OCI-LY7 (cell line): ENCODE measurements at regions not wholly inside any gene's neighbourhood (a gene's known extent, or its start where the extent isn't known, plus 50 kb on each side); places are given as distances from the start of the nearest gene placed in this dataset.

Experiments used
- BruUV-seq: library from RNA; stranded (reverse); fragments of 400-500 nt; replicated peaks from 2 replicates; lab custom pipeline; 2021; lab: Mats Ljungman, UMichigan
- CTCF ChIA-PET: fragments of 300-600 bp; sonication (Branson Sonifier 250); formaldehyde crosslinking; loops from one replicate; lab custom pipeline; 2022; ENCODE audit warnings: antibody characterized with exemption; ENCODE audit not compliant: unreplicated experiment; lab: Charles Lee
- POLR2A ChIA-PET: fragments of 300-600 bp; sonication (Branson Sonifier 250); formaldehyde crosslinking; loops from one replicate; lab custom pipeline; 2022; ENCODE audit warnings: antibody characterized with exemption; lab: Charles Lee
- DNase-seq: peaks from one replicate; pipeline ENCODE4 v3.0.0-alpha.2; 2015; ENCODE audit warnings: low spot score
- H2AFZ ChIP-seq: fragments of 200-600 bp; sonication (generic), shearing (Covaris generic); 2 replicates; pipeline ENCODE4 v1.6.1; 2014; ENCODE audit warnings: mild to moderate bottlenecking, antibody characterized with exemption, low read length, moderate library complexity
- H3K27ac ChIP-seq: fragments of 200-600 bp; sonication (generic); 2 replicates; pipeline ENCODE4 v1.5.1; 2014; ENCODE audit warnings: mixed run types, low read depth, mild to moderate bottlenecking, moderate library complexity, low read length, inconsistent platforms; ENCODE audit not compliant: poor library complexity, severe bottlenecking
- H3K36me3 ChIP-seq: fragments of 200-600 bp; sonication (generic); 2 replicates; pipeline ENCODE4 v1.6.1; 2014; ENCODE audit warnings: mild to moderate bottlenecking, antibody characterized with exemption, low read length, moderate library complexity, mixed read lengths; ENCODE audit not compliant: insufficient read depth
- H3K4me1 ChIP-seq: fragments of 200-600 bp; sonication (generic); 2 replicates; pipeline ENCODE4 v1.5.1; 2014; ENCODE audit warnings: mild to moderate bottlenecking, low read length; ENCODE audit not compliant: insufficient read depth, poor library complexity, severe bottlenecking
- H3K4me2 ChIP-seq: fragments of 200-600 bp; sonication (generic); 2 replicates; pipeline ENCODE4 v1.6.1; 2014; ENCODE audit warnings: mild to moderate bottlenecking, low read length
- H3K4me3 ChIP-seq: fragments of 200-600 bp; sonication (generic); 2 replicates; pipeline ENCODE4 v1.5.1; 2014; ENCODE audit warnings: mild to moderate bottlenecking, low read depth, low read length; ENCODE audit not compliant: poor library complexity, severe bottlenecking
- H3K79me2 ChIP-seq: fragments of 200-600 bp; sonication (generic); 2 replicates; pipeline ENCODE4 v1.6.1; 2016; ENCODE audit warnings: low read depth, mild to moderate bottlenecking, low read length, moderate library complexity, mixed read lengths; ENCODE audit not compliant: insufficient read depth
- H3K9me2 ChIP-seq: fragments of 200-600 bp; sonication (generic); 2 replicates; pipeline ENCODE4 v1.6.1; 2016; ENCODE audit warnings: mild to moderate bottlenecking, low read length, mixed read lengths; ENCODE audit not compliant: insufficient read depth
- H3K9me3 ChIP-seq: fragments of 200-600 bp; sonication (generic); 2 replicates; pipeline ENCODE4 v1.6.1; 2014; ENCODE audit warnings: mild to moderate bottlenecking, mixed run types, low read length, mixed read lengths
- H4K20me1 ChIP-seq: fragments of 200-600 bp; sonication (generic); 2 replicates; pipeline ENCODE4 v1.6.1; 2014; ENCODE audit warnings: mild to moderate bottlenecking, antibody characterized with exemption, low read length, moderate library complexity, mixed read lengths; ENCODE audit not compliant: insufficient read depth
- EZH2phosphoT487 ChIP-seq: fragments of 200-600 bp; sonication (generic); IDR thresholded peaks from 2 replicates; pipeline ENCODE4 v1.6.1; 2018; ENCODE audit warnings: low read depth, borderline replicate concordance, mild to moderate bottlenecking, mixed run types, antibody characterized with exemption, low read length, moderate library complexity, mixed read lengths
- intact Hi-C: fragments of 100-400 bp; cut with micrococcal nuclease; formaldehyde crosslinking; loops from one replicate; pipeline ENCODE4 v1.10.0; 2022; ENCODE audit not compliant: unreplicated experiment
- TF ChIP-seq, protein P1 (sequence below): fragments of 200-600 bp; sonication (generic); conservative IDR thresholded peaks from 2 replicates; pipeline ENCODE4 v1.5.1; 2014; ENCODE audit warnings: mild to moderate bottlenecking, antibody characterized with exemption, low read length, moderate library complexity, mixed read lengths

DNA sequence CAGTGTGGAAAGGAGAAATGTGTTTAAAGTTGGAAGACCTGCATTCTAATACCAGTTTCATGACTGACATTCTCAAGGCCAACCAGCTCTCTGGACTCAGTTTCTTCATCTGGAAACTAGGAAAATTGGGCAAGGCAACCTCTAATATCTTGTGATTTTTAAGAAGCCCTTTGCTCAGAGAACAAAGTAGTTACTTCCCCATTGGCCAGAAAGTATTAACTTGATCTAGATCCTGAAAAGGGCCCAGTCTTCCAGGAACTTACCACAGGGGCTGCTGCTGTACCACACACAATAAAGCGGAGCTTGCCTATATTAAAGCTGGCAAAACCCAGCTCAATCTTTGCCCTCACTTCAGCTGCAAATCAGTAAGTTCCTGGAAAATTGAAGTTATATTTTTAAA lies 155.6 kb upstream of the ADO start:
- intact Hi-C loops: no loop called here
- TF ChIP-seq, protein P1, sequence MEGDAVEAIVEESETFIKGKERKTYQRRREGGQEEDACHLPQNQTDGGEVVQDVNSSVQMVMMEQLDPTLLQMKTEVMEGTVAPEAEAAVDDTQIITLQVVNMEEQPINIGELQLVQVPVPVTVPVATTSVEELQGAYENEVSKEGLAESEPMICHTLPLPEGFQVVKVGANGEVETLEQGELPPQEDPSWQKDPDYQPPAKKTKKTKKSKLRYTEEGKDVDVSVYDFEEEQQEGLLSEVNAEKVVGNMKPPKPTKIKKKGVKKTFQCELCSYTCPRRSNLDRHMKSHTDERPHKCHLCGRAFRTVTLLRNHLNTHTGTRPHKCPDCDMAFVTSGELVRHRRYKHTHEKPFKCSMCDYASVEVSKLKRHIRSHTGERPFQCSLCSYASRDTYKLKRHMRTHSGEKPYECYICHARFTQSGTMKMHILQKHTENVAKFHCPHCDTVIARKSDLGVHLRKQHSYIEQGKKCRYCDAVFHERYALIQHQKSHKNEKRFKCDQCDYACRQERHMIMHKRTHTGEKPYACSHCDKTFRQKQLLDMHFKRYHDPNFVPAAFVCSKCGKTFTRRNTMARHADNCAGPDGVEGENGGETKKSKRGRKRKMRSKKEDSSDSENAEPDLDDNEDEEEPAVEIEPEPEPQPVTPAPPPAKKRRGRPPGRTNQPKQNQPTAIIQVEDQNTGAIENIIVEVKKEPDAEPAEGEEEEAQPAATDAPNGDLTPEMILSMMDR: no peak
- no peak for TF ChIP-seq EZH2phosphoT487
- H3K36me3 ChIP-seq: peaks cover 11% of the 10 kb centered on the region
- H2AFZ ChIP-seq: no peak overlapping the region
- H3K79me2 ChIP-seq: no peaks in the 10 kb centered on the region
- CTCF ChIA-PET: interaction anchor here (3.0 kb wide), 1 partner anchor 10 kb away, joined by 15 read pairs; no protein-coding TSS in a partner anchor
- DNase-seq: peak; percentile 42
- no peak overlapping the region for H3K4me2 ChIP-seq
- no peaks in the 10 kb centered on the region for H4K20me1 ChIP-seq
- peaks cover 69% of the 10 kb centered on the region for H3K4me1 ChIP-seq
- POLR2A ChIA-PET: interaction anchor here (8.6 kb wide), 1 partner anchor 10 kb away, joined by 80 read pairs; no protein-coding TSS in a partner anchor
- no peak overlapping the region for H3K27ac ChIP-seq
- peaks cover 12% of the 10 kb centered on the region; the same call in 1 of the 2 replicates for H3K9me3 ChIP-seq
- no peak overlapping the region for H3K4me3 ChIP-seq
- no TSS peak for BruUV-seq
- no peaks in the 10 kb centered on the region for H3K9me2 ChIP-seq

DNA sequence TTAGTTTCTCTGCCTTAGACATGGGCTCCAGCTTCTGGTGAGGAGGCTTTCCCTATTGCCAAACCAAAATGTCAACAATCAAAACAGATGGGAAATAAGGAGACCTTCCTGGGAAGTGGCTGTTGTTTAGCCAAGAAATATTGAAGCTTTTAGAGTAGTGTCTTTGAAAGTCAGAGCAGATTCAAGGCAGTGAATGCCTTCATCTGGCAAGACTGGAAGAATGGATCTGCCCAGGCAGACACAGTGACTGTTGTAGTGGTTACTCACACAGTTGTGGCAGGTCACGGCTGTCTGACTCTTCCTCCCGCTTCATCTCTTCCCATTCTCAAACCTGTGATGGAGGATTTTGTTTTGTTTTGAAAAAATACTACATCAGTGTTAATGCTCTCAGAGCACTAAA lies 154.1 kb upstream of the ADO start:
- H2AFZ ChIP-seq: no peak overlapping the region
- H4K20me1 ChIP-seq: no peaks in the 10 kb centered on the region
- H3K27ac ChIP-seq: no peak overlapping the region
- H3K4me1 ChIP-seq: peaks cover 84% of the 10 kb centered on the region
- ChIA-PET POLR2A (interaction anchor here (8.6 kb wide), 1 partner anchor 12 kb away, joined by 80 read pairs; no protein-coding TSS in a partner anchor), CTCF (no interaction called here)
- BruUV-seq: no TSS peak
- no peaks in the 10 kb centered on the region for H3K79me2 ChIP-seq
- DNase-seq: no peak
- H3K4me2 ChIP-seq: no peak overlapping the region
- H3K4me3 ChIP-seq: no peak overlapping the region
- intact Hi-C loops: loop anchor here (5.0 kb wide), 1 partner anchor 123 kb away; no protein-coding TSS in a partner anchor
- TF ChIP-seq, protein P1: no peak
- no peak for TF ChIP-seq EZH2phosphoT487
- peaks cover 19% of the 10 kb centered on the region; the same call in 1 of the 2 replicates for H3K9me3 ChIP-seq
- peaks cover 11% of the 10 kb centered on the region for H3K36me3 ChIP-seq
- no peaks in the 10 kb centered on the region for H3K9me2 ChIP-seq

DNA sequence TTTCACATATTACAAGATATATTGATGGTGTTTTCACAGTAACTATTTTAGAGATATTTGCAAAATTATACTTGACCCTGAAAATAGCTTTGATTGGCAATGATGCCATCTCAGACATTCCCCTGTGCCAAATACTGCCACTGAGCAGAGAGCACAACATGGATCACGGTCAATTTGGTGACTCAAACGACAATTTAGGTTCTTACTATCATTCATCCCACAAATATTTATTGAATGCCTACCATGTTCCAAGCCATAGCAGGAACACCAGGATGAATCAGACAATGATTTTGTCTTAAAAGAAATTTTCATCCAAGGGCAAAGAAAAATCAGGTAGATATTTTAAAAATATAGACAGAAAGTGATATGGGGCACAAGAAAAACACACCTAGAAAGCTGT lies 153.2 kb upstream of the ADO start:
- no peak for TF ChIP-seq EZH2phosphoT487
- TF ChIP-seq, protein P1: no peak
- Histone ChIP-seq H3K79me2 (no peaks in the 10 kb centered on the region), H3K4me3 (no peak overlapping the region), H3K9me3 (peaks cover 23% of the 10 kb centered on the region; the same call in 1 of the 2 replicates), H3K27ac (no peak overlapping the region), H3K9me2 (no peaks in the 10 kb centered on the region), H3K4me2 (no peak overlapping the region), H2AFZ (no peak overlapping the region), H3K36me3 (peaks cover 11% of the 10 kb centered on the region), H3K4me1 (peaks cover 88% of the 10 kb centered on the region), H4K20me1 (no peaks in the 10 kb centered on the region)
- DNase-seq: no peak
- ChIA-PET POLR2A (interaction anchor here (0.6 to 8.6 kb wide), 3 partner anchors 13 to 608 kb away, joined by 3 to 80 read pairs (median 7); no protein-coding TSS in a partner anchor), CTCF (interaction anchor here (1.1 kb wide), 1 partner anchor 12 kb away, joined by 3 read pairs; no protein-coding TSS in a partner anchor)
- intact Hi-C loops: loop anchor here (5.0 kb wide), 1 partner anchor 124 kb away; no protein-coding TSS in a partner anchor
- no TSS peak for BruUV-seq
